Esophagus muscularis mucosa (tissue), 3 donors: ENCODE measurements at regions not wholly inside any gene's neighbourhood (a gene's known extent, or its start where the extent isn't known, plus 50 kb on each side); places are given as distances from the start of the nearest gene placed in this dataset.

ENCODE experiments used
- small RNA-seq, 3 donors: library from RNA; depleted of rRNA; stranded (forward); fragments of <200 nt; gene quantifications; one replicate each; pipeline ENCODE3, GENCODE V24; 2016

Small RNA genes in the stretch of these regions (small RNA-seq; reads per million reads assigned to genes)
- gene AC013262.1 (0 reads per million in 3 donors), gene AC138623.1 (0 reads per million in 3 donors), gene RF00019 (0 reads per million in 3 donors), gene RN7SL201P (0 reads per million in 3 donors), gene RNA5SP99 (0 to 0.37 (median 0.08) reads per million in 3 donors), gene RNU6-1312P (0 reads per million in 3 donors), gene RNU6-685P (0 reads per million in 3 donors), gene RPL37P10 (0 reads per million in 3 donors)
